H1 (cell line): ENCODE measurements at regions not wholly inside any gene's neighbourhood (a gene's known extent, or its start where the extent isn't known, plus 50 kb on each side); places are given as distances from the start of the nearest gene placed in this dataset.

ENCODE experiments used
- CTCF ChIA-PET: fragments of 300-600 bp; sonication (Branson Sonifier 250); formaldehyde crosslinking; loops from one replicate; lab custom pipeline; 2021; ENCODE audit not compliant: partially characterized antibody; lab: Charles Lee
- POLR2A ChIA-PET: fragments of 300-600 bp; sonication (Branson Sonifier 250); formaldehyde crosslinking; loops from one replicate; lab custom pipeline; 2021; ENCODE audit warnings: inconsistent platforms; ENCODE audit not compliant: partially characterized antibody; lab: Charles Lee
- DNase-seq, 2 experiments: peaks; one replicate each; pipeline versions ENCODE4 v3.0.0 to v3.0.0-alpha.2; 2010 to 2022; ENCODE audit warnings: low spot score in 2 of 2, low read depth in 1 of 2, mixed read lengths in 1 of 2
- FAIRE-seq: peaks from 2 replicates; lab custom pipeline; 2011; peaks lifted over from hg19 to GRCh38; lab: Jason Lieb, UNC
- H2AFZ ChIP-seq: 2 replicates; pipeline ENCODE4 v1.8.1; 2012; ENCODE audit warnings: low read length, inconsistent platforms
- H2AK5ac ChIP-seq: 2 replicates; pipeline ENCODE4 v1.6.1; 2013; ENCODE audit warnings: low read depth, low read length
- H2BK120ac ChIP-seq: replicated peaks from 2 replicates; pipeline ENCODE3; 2013; ENCODE audit warnings: low read depth, low read length, inconsistent platforms
- H2BK12ac ChIP-seq: 2 replicates; pipeline ENCODE4 v1.6.1; 2013; ENCODE audit warnings: low read depth, low read length
- H2BK15ac ChIP-seq: 2 replicates; pipeline ENCODE4 v1.6.1; 2013; ENCODE audit warnings: low read length
- H2BK20ac ChIP-seq: 2 replicates; pipeline ENCODE4 v1.6.1; 2013; ENCODE audit warnings: low read length
- H2BK5ac ChIP-seq: 2 replicates; pipeline ENCODE4 v1.6.1; 2013; ENCODE audit warnings: low read depth, low read length
- H3K14ac ChIP-seq: 2 replicates; pipeline ENCODE4 v1.6.1; 2013; ENCODE audit warnings: inconsistent platforms; ENCODE audit not compliant: insufficient read length
- H3K18ac ChIP-seq: 2 replicates; pipeline ENCODE4 v1.6.1; 2013; ENCODE audit warnings: low read length; ENCODE audit errors: extremely low read depth
- H3K23ac ChIP-seq: 2 replicates; pipeline ENCODE4 v1.6.1; 2013; ENCODE audit warnings: inconsistent platforms; ENCODE audit not compliant: insufficient read length
- H3K23me2 ChIP-seq: 2 replicates; pipeline ENCODE4 v1.6.1; 2013; ENCODE audit warnings: low read depth, low read length
- H3K27ac ChIP-seq: 2 replicates; pipeline ENCODE4 v1.6.1; 2011; ENCODE audit warnings: low read depth, low read length, inconsistent platforms
- H3K27me3 ChIP-seq, 4 experiments: replicated peaks in 1 of 4; 1 replicate in 1 of 4; 2 replicates in 3 of 4; pipeline versions ENCODE4 v1.6.1 to v1.8.1; 2011 to 2013; ENCODE audit warnings: low read length in 3 of 4, mild to moderate bottlenecking in 3 of 4, inconsistent platforms in 2 of 4, mixed read lengths in 2 of 4, moderate library complexity in 1 of 4; ENCODE audit not compliant: control insufficient read depth in 3 of 4, insufficient read depth in 3 of 4; ENCODE audit errors: extremely low read depth in 1 of 4
- H3K36me3 ChIP-seq, 4 experiments: 2 replicates each; pipeline versions ENCODE4 v1.6.1 to v1.8.1; 2011 to 2013; ENCODE audit warnings: mild to moderate bottlenecking in 4 of 4, low read length in 3 of 4, moderate library complexity in 2 of 4, control low read depth in 1 of 4, inconsistent platforms in 1 of 4; ENCODE audit not compliant: insufficient read depth in 4 of 4, control insufficient read depth in 2 of 4
- H3K4ac ChIP-seq: replicated peaks from 2 replicates; pipeline ENCODE3; 2013; ENCODE audit warnings: low read length, low read depth, mixed read lengths, inconsistent platforms; ENCODE audit not compliant: insufficient read length
- H3K4me1 ChIP-seq, 4 experiments: replicated peaks in 1 of 4; 1 replicate in 1 of 4; 2 replicates in 3 of 4; pipeline versions ENCODE4 v1.6.1 to v1.8.1; 2011 to 2013; ENCODE audit warnings: low read length in 3 of 4, inconsistent platforms in 2 of 4, mixed read lengths in 1 of 4; ENCODE audit not compliant: insufficient read depth in 4 of 4, control insufficient read depth in 3 of 4
- H3K4me2 ChIP-seq, 2 experiments: 2 replicates each; pipeline versions ENCODE4 v1.6.1 to v1.8.1; 2011 to 2013; ENCODE audit warnings: low read depth in 2 of 2, low read length in 2 of 2, control low read depth in 1 of 2, inconsistent platforms in 1 of 2, mild to moderate bottlenecking in 1 of 2; ENCODE audit not compliant: insufficient read depth in 1 of 2
- H3K4me3 ChIP-seq, 4 experiments: fragments of 200-600, 300-600 bp in 1 of 4; sonication (generic), shearing (Covaris generic), sonication (Bioruptor Twin) in 1 of 4; 2 replicates each; pipeline versions ENCODE4 v1.5.1 to v1.8.1; 2011 to 2016; ENCODE audit warnings: low read length in 4 of 4, low read depth in 3 of 4, control low read depth in 2 of 4, inconsistent platforms in 2 of 4, mild to moderate bottlenecking in 2 of 4, mixed read lengths in 1 of 4, moderate library complexity in 1 of 4; ENCODE audit not compliant: insufficient read depth in 2 of 4; ENCODE audit errors: extremely low read depth in 1 of 4
- H3K56ac ChIP-seq: replicated peaks from 2 replicates; pipeline ENCODE3; 2013; ENCODE audit warnings: low read depth, mild to moderate bottlenecking, mixed read lengths, low read length, inconsistent platforms; ENCODE audit not compliant: insufficient read length
- H3K79me1 ChIP-seq: 2 replicates; pipeline ENCODE4 v1.6.1; 2013; ENCODE audit warnings: low read depth, low read length, control low read depth
- H3K79me2 ChIP-seq, 2 experiments: 2 replicates each; pipeline versions ENCODE4 v1.6.1 to v1.8.1; 2012 to 2013; ENCODE audit warnings: low read length in 2 of 2, mild to moderate bottlenecking in 2 of 2, inconsistent platforms in 1 of 2; ENCODE audit not compliant: insufficient read depth in 2 of 2, control insufficient read depth in 1 of 2
- H3K9ac ChIP-seq, 4 experiments: replicated peaks in 1 of 4; 1 replicate in 1 of 4; 2 replicates in 3 of 4; pipeline versions ENCODE4 v1.6.1 to v1.8.1; 2011 to 2013; ENCODE audit warnings: low read depth in 3 of 4, low read length in 3 of 4, control low read depth in 2 of 4, mild to moderate bottlenecking in 2 of 4, moderate library complexity in 2 of 4, inconsistent platforms in 1 of 4; ENCODE audit errors: extremely low read depth in 1 of 4
- H3K9me3 ChIP-seq, 2 experiments: 2 replicates each; pipeline versions ENCODE4 v1.6.1 to v1.8.1; 2012 to 2013; ENCODE audit warnings: mild to moderate bottlenecking in 2 of 2, moderate library complexity in 2 of 2, control low read depth in 1 of 2, inconsistent platforms in 1 of 2, low read depth in 1 of 2, low read length in 1 of 2, mixed read lengths in 1 of 2; ENCODE audit not compliant: insufficient read depth in 2 of 2
- H4K20me1 ChIP-seq, 2 experiments: replicated peaks in 1 of 2; 2 replicates each; pipeline versions ENCODE3 to v1.8.1; 2011 to 2013; ENCODE audit warnings: inconsistent platforms in 2 of 2, low read length in 2 of 2, mild to moderate bottlenecking in 1 of 2; ENCODE audit not compliant: insufficient read depth in 2 of 2, control insufficient read depth in 1 of 2
- H4K5ac ChIP-seq: 2 replicates; pipeline ENCODE4 v1.6.1; 2013; ENCODE audit warnings: low read length, low read depth, mixed read lengths, inconsistent platforms; ENCODE audit not compliant: insufficient read length
- H4K8ac ChIP-seq: 2 replicates; pipeline ENCODE4 v1.8.0; 2013; ENCODE audit warnings: mild to moderate bottlenecking, moderate library complexity, low read length, inconsistent platforms; ENCODE audit not compliant: insufficient read depth; ENCODE audit errors: extremely low read depth
- H4K91ac ChIP-seq: replicated peaks from 2 replicates; pipeline ENCODE3; 2013; ENCODE audit warnings: low read length, mixed read lengths, inconsistent platforms; ENCODE audit not compliant: insufficient read length
- ATF2 ChIP-seq: IDR thresholded peaks from 2 replicates; pipeline ENCODE4 v1.6.1; 2012; ENCODE audit warnings: low read length, inconsistent platforms
- ATF3 ChIP-seq: IDR thresholded peaks from 2 replicates; pipeline ENCODE4 v1.6.1; 2011; ENCODE audit warnings: low read depth, mild to moderate bottlenecking, low read length; ENCODE audit not compliant: insufficient read depth
- FOSL1 ChIP-seq: IDR thresholded peaks from 2 replicates; pipeline ENCODE4 v1.6.1; 2011; ENCODE audit warnings: mild to moderate bottlenecking, low read depth, low read length, moderate library complexity; ENCODE audit not compliant: insufficient read depth
- JUN ChIP-seq: IDR thresholded peaks from 2 replicates; pipeline ENCODE4 v1.6.1; 2011; ENCODE audit warnings: low read depth, mild to moderate bottlenecking, improper control_type of control experiment, low read length
- NRF1 ChIP-seq: IDR thresholded peaks from 2 replicates; pipeline ENCODE4 v1.6.1; 2011; ENCODE audit warnings: mild to moderate bottlenecking, low read depth, low read length, improper control_type of control experiment
- POU5F1 ChIP-seq: IDR thresholded peaks from 2 replicates; pipeline ENCODE4 v1.6.1; 2011; ENCODE audit warnings: low read depth, mild to moderate bottlenecking, low read length, moderate library complexity
- RAD21 ChIP-seq, 2 experiments: IDR thresholded peaks in 1 of 2; conservative IDR thresholded peaks in 1 of 2; 2 replicates each; pipeline ENCODE4 v1.6.1; 2011; ENCODE audit warnings: low read depth in 2 of 2, low read length in 2 of 2, improper control_type of control experiment in 1 of 2, inconsistent platforms in 1 of 2, mild to moderate bottlenecking in 1 of 2, moderate library complexity in 1 of 2
- SAP30 ChIP-seq: fragments of 300-600 bp; sonication (generic); IDR thresholded peaks from 2 replicates; pipeline ENCODE4 v1.7.1; 2012; ENCODE audit warnings: low read length, moderate library complexity, mild to moderate bottlenecking, inconsistent platforms; ENCODE audit not compliant: insufficient read depth, insufficient replicate concordance
- WGBS, 2 experiments: shearing (Covaris generic) in 1 of 2; methylation state at CpG; one replicate each; pipeline versions ENCODE4 v1.1.6 to v1.1.7; 2013 to 2015; ENCODE audit warnings: low lambda C conversion rate in 2 of 2, mixed read lengths in 2 of 2, inconsistent platforms in 1 of 2, low coverage in 1 of 2, missing lambda C conversion rate in 1 of 2; ENCODE audit not compliant: insufficient replicate concordance in 2 of 2, insufficient coverage in 1 of 2, insufficient read length in 1 of 2; ENCODE audit errors: extremely low coverage in 1 of 2, missing lambda C conversion rate in 1 of 2; 5-methylcytosine and 5-hydroxymethylcytosine counted together

GRCh38 chr4:126897038-126897437 is 735.7 kb upstream of the INTU start:
- H3K14ac ChIP-seq = no peak overlapping the region
- H3K23ac ChIP-seq = no peak overlapping the region
- no peak overlapping the region for H3K4ac ChIP-seq
- no peak overlapping the region for H3K56ac ChIP-seq
- H3K36me3 ChIP-seq = no peaks in the 10 kb centered on the region; a peak in 1 of 8 replicates
- H2BK5ac ChIP-seq = no peak overlapping the region
- no peak overlapping the region for H2AFZ ChIP-seq
- DNase-seq = no peak
- H3K9me3 ChIP-seq = peaks cover 15 to 21% of the 10 kb centered on the region in 2 experiments
- 95% methylated on average over 3 of the region's 3 CpGs; no CpG with 5 or more reads in 1 of the 2 experiments for WGBS, 2 experiments
- H3K27ac ChIP-seq = no peak overlapping the region
- H2BK12ac ChIP-seq = no peak overlapping the region
- H3K18ac ChIP-seq = no peak overlapping the region
- TF ChIP-seq NRF1 = no peak
- TF ChIP-seq SAP30 = no peak
- TF ChIP-seq ATF2 = no peak
- TF ChIP-seq RAD21 (IDR thresholded peaks at IDR 0.05 in 1 of 2, conservative IDR thresholded peaks at IDR 0.05 in 1 of 2; ENCODE audit: low read depth in 2 of 2, low read length in 2 of 2) = no peak
- TF ChIP-seq JUN = no peak
- TF ChIP-seq FOSL1 = no peak
- TF ChIP-seq POU5F1 = no peak
- no peak for TF ChIP-seq ATF3
- no peak overlapping the region for H2BK120ac ChIP-seq
- ChIA-PET POLR2A (no interaction called here), CTCF (no interaction called here)
- no peak overlapping the region for H2BK15ac ChIP-seq
- FAIRE-seq = no peak
- H4K20me1 ChIP-seq = no peaks in the 10 kb centered on the region
- no peaks in the 10 kb centered on the region for H3K79me2 ChIP-seq
- H4K5ac ChIP-seq = no peak overlapping the region
- H4K8ac ChIP-seq = no peak overlapping the region
- H3K27me3 ChIP-seq = no peaks in the 10 kb centered on the region
- H3K4me1 ChIP-seq = no peaks in the 10 kb centered on the region
- no peak overlapping the region for H3K4me2 ChIP-seq
- no peak overlapping the region for H3K4me3 ChIP-seq
- H4K91ac ChIP-seq = no peak overlapping the region
- no peak overlapping the region for H3K9ac ChIP-seq
- no peaks in the 10 kb centered on the region for H3K79me1 ChIP-seq
- H2AK5ac ChIP-seq = no peak overlapping the region
- H3K23me2 ChIP-seq = no peaks in the 10 kb centered on the region
- no peak overlapping the region for H2BK20ac ChIP-seq
